ENCODE measurements at regions not wholly inside any gene's neighbourhood (a gene's known extent, or its start where the extent isn't known, plus 50 kb on each side); places are given as distances from the start of the nearest gene placed in this dataset.

DNA sequence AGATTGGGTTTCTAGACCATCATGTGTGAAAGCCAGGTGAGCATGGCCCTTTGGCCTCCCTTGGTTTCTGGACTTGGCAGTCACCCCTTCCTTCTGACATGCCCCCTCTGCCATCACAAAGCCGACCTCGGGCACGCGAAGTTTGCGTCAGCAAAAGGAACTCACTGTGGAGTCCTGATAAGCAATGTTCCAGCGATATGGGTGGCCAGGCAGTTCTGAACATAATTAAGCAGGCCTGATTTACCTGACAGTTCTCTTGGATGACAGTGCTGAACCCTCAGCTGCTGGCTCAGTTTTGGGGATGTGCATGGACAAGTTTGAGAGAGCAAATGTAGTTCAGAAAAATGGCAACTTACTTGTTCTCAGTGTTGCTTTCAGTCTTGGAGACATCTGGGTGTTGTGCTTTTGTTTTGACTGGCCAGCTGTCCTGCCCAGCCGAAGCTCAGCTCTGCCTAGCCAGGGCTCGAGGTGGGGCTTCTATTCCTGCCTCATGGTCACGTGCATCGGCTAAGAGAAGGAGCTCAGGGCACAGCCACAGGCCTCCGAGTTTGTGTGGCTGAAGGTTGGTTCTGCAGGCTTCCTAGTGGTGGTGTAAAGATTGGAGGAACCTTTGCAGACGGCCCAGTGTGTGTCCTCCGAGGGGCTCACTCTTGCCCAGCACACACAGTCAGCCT, 78.3 kb downstream of the CLDN34 start:
- DNase-seq (ENCODE audit: low read depth, low spot score) = no peak
- Histone ChIP-seq H3K9me3 (replicated peaks; ENCODE audit: control insufficient read depth, insufficient read depth, low read length) (no peaks in the 10 kb centered on the region), H3K4me1 (ENCODE audit: control insufficient read depth, insufficient read depth, low read length) (no peaks in the 10 kb centered on the region), H3K9ac (ENCODE audit: control insufficient read depth, insufficient read depth, low read length) (no peak overlapping the region), H3K27ac (ENCODE audit: control insufficient read depth, insufficient read depth) (no peak overlapping the region), H3K4me2 (ENCODE audit: control insufficient read depth, insufficient read depth) (no peak overlapping the region), H3K79me2 (ENCODE audit: control insufficient read depth, insufficient read depth, low read length) (no peaks in the 10 kb centered on the region), H2AFZ (ENCODE audit: control insufficient read depth, low read depth, low read length) (no peak overlapping the region), H3K4me3 (no peak overlapping the region), H3K27me3 (replicated peaks in 1 of 2; ENCODE audit: control insufficient read depth in 2 of 2, insufficient read depth in 2 of 2, low read length in 1 of 2) (no peaks in the 10 kb centered on the region), H4K20me1 (ENCODE audit: control insufficient read depth, insufficient read depth) (no peaks in the 10 kb centered on the region), H3K36me3 (ENCODE audit: control insufficient read depth in 2 of 2, insufficient read depth in 2 of 2, low read length in 1 of 2) (no peaks in the 10 kb centered on the region)
- in situ Hi-C loops (cut with MboI) = no loop called here
- ChIA-PET SMC1A (ENCODE audit: uncharacterized antibody, unreplicated experiment) (interaction anchor here (1.2 kb wide), 1 partner anchor 22 kb away, joined by 7 read pairs; no protein-coding TSS in a partner anchor), RAD21 (ENCODE audit: unreplicated experiment) (no interaction called here), CTCF (interaction anchor here (0.7 kb wide), 1 partner anchor 12 kb away, joined by 3 read pairs; no protein-coding TSS in a partner anchor), POLR2A (no interaction called here)
- TF ChIP-seq BHLHE40 (IDR thresholded peaks at IDR 0.05; ENCODE audit: borderline replicate concordance in 1 of 2, low read depth in 2 of 2, low read length in 1 of 2) (peak in 1 of 2 experiments; percentile 22; a peak in 1 of 4 replicates), PAX8 (IDR thresholded peaks at IDR 0.05) (no peak), ZNF622 (IDR thresholded peaks at IDR 0.05) (no peak), NR2C2 (IDR thresholded peaks at IDR 0.05; ENCODE audit: borderline replicate concordance, control insufficient read depth, insufficient read length, low read depth) (no peak), DPF2 (IDR thresholded peaks at IDR 0.05) (no peak), TCF3 (IDR thresholded peaks at IDR 0.05; ENCODE audit: borderline replicate concordance, insufficient read depth, low read depth, low read length) (no peak)
- TF ChIP-seq, protein P1, sequence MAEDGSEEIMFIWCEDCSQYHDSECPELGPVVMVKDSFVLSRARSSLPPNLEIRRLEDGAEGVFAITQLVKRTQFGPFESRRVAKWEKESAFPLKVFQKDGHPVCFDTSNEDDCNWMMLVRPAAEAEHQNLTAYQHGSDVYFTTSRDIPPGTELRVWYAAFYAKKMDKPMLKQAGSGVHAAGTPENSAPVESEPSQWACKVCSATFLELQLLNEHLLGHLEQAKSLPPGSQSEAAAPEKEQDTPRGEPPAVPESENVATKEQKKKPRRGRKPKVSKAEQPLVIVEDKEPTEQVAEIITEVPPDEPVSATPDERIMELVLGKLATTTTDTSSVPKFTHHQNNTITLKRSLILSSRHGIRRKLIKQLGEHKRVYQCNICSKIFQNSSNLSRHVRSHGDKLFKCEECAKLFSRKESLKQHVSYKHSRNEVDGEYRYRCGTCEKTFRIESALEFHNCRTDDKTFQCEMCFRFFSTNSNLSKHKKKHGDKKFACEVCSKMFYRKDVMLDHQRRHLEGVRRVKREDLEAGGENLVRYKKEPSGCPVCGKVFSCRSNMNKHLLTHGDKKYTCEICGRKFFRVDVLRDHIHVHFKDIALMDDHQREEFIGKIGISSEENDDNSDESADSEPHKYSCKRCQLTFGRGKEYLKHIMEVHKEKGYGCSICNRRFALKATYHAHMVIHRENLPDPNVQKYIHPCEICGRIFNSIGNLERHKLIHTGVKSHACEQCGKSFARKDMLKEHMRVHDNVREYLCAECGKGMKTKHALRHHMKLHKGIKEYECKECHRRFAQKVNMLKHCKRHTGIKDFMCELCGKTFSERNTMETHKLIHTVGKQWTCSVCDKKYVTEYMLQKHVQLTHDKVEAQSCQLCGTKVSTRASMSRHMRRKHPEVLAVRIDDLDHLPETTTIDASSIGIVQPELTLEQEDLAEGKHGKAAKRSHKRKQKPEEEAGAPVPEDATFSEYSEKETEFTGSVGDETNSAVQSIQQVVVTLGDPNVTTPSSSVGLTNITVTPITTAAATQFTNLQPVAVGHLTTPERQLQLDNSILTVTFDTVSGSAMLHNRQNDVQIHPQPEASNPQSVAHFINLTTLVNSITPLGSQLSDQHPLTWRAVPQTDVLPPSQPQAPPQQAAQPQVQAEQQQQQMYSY (CRISPR knock-in tag; IDR thresholded peaks at IDR 0.05) = no peak
- WGBS (ENCODE audit: insufficient coverage, insufficient replicate concordance, low lambda C conversion rate, missing lambda C conversion rate) = 35% methylated on average over 13 of the region's 13 CpGs
- peak; percentile 39 for ATAC-seq
- BruUV-seq (replicated peaks) = no TSS peak
- intact Hi-C loops (cut with micrococcal nuclease; ENCODE audit: unreplicated experiment) = no loop called here
- FAIRE-seq = no peak

Measured in GM12878 (cell line).